B cell (primary cell): ENCODE measurements at regions not wholly inside any gene's neighbourhood (a gene's known extent, or its start where the extent isn't known, plus 50 kb on each side); places are given as distances from the start of the nearest gene placed in this dataset.

ENCODE experiments used
- ATAC-seq: fragments of 200-7000 bp; cut with Tn5 transposase; one replicate; pipeline ENCODE4 v1.10.0; 2021; ENCODE audit warnings: low read depth, mild to moderate bottlenecking, moderate number of reproducible peaks, moderate library complexity
- CTCF ChIA-PET: fragments of 350-600 bp; sonication (Branson Sonifier 250); formaldehyde crosslinking; loops from one replicate; lab custom pipeline; 2021; ENCODE audit warnings: antibody characterized with exemption, inconsistent platforms; lab: Charles Lee
- POLR2A ChIA-PET: fragments of 350-600 bp; sonication (Branson Sonifier 250); formaldehyde crosslinking; loops from one replicate; lab custom pipeline; 2021; ENCODE audit warnings: antibody characterized with exemption; lab: Charles Lee
- DNase-seq: peaks from one replicate; pipeline ENCODE4 v3.0.0; 2013
- H2AFZ ChIP-seq: 2 replicates; pipeline ENCODE4 v1.6.1; 2012; ENCODE audit warnings: mild to moderate bottlenecking, low read depth, low read length; ENCODE audit not compliant: insufficient read depth, poor library complexity, severe bottlenecking
- H3K27ac ChIP-seq, 2 donors: 1 replicate in 1 of 2; 2 replicates in 1 of 2; pipeline ENCODE4 v1.5.1; 2012 to 2013; ENCODE audit warnings: low read length in 2 of 2, mild to moderate bottlenecking in 2 of 2, moderate library complexity in 1 of 2
- H3K27me3 ChIP-seq, 4 experiments: fragments of 200-600 bp in 1 of 4; sonication (generic) in 1 of 4; replicated peaks in 1 of 4; 1 replicate in 2 of 4; 2 replicates in 2 of 4; pipeline versions ENCODE4 v1.6.1 to v1.7.0; 2013 to 2016; ENCODE audit warnings: low read length in 3 of 4, mild to moderate bottlenecking in 2 of 4, mixed read lengths in 1 of 4, moderate library complexity in 1 of 4; ENCODE audit not compliant: insufficient read depth in 4 of 4, control insufficient read depth in 3 of 4; ENCODE audit errors: control extremely low read depth in 1 of 4
- H3K36me3 ChIP-seq, 2 experiments: replicated peaks in 1 of 2; 1 replicate in 1 of 2; 2 replicates in 1 of 2; pipeline versions ENCODE4 v1.6.1 to v1.7.1; 2013; ENCODE audit warnings: low read length in 1 of 2; ENCODE audit not compliant: insufficient read depth in 2 of 2, control insufficient read depth in 1 of 2; ENCODE audit errors: control extremely low read depth in 1 of 2, extremely low read depth in 1 of 2
- H3K4me1 ChIP-seq, 2 donors: fragments of 200-600 bp in 1 of 2; sonication (generic) in 1 of 2; 1 replicate in 1 of 2; 2 replicates in 1 of 2; pipeline versions ENCODE4 v1.5.1 to v1.6.1; 2013 to 2017; ENCODE audit warnings: low read length in 2 of 2; ENCODE audit not compliant: control insufficient read depth in 2 of 2, insufficient read depth in 2 of 2
- H3K4me2 ChIP-seq: replicated peaks from 2 replicates; pipeline ENCODE3; 2012; ENCODE audit warnings: mild to moderate bottlenecking, low read depth, low read length; ENCODE audit not compliant: poor library complexity, severe bottlenecking
- H3K4me3 ChIP-seq, 5 experiments: fragments of 200-600 bp in 1 of 5; sonication (generic) in 1 of 5; 1 replicate in 3 of 5; 2 replicates in 2 of 5; pipeline versions ENCODE4 v1.5.1 to v1.7.0; 2011 to 2016; ENCODE audit warnings: low read length in 4 of 5, mild to moderate bottlenecking in 4 of 5, low read depth in 2 of 5, control low read depth in 1 of 5, moderate library complexity in 1 of 5; ENCODE audit not compliant: insufficient read depth in 1 of 5; ENCODE audit errors: control extremely low read depth in 1 of 5, extremely low read depth in 1 of 5
- H3K79me2 ChIP-seq: fragments of 200-600 bp; sonication (generic); one replicate; pipeline ENCODE4 v1.6.0; 2016; ENCODE audit warnings: low read length; ENCODE audit not compliant: control insufficient read depth, insufficient read depth
- H3K9ac ChIP-seq: fragments of 200-600 bp; sonication (generic); 2 replicates; pipeline ENCODE4 v1.6.1; 2017; ENCODE audit warnings: mild to moderate bottlenecking, low read length, moderate library complexity
- H3K9me3 ChIP-seq, 3 donors: one replicate each; pipeline versions ENCODE4 v1.6.1 to v1.7.1; 2013; ENCODE audit warnings: low read length in 2 of 3; ENCODE audit not compliant: control insufficient read depth in 2 of 3, insufficient read depth in 1 of 3; ENCODE audit errors: control extremely low read depth in 1 of 3
- H4K20me1 ChIP-seq: 2 replicates; pipeline ENCODE4 v1.6.0; 2012; ENCODE audit warnings: mild to moderate bottlenecking, low read length; ENCODE audit not compliant: insufficient read depth, control insufficient read depth, poor library complexity, severe bottlenecking
- H3K27ac Mint-ChIP-seq: one replicate; pipeline ENCODE4 v1.8.0; 2021; ENCODE audit warnings: mixed read lengths
- H3K27me3 Mint-ChIP-seq: one replicate; pipeline ENCODE4 v1.8.0; 2021; ENCODE audit warnings: mixed read lengths
- H3K4me1 Mint-ChIP-seq: one replicate; pipeline ENCODE4 v1.8.0; 2021; ENCODE audit warnings: mixed read lengths
- H3K4me3 Mint-ChIP-seq: one replicate; pipeline ENCODE4 v1.8.0; 2021; ENCODE audit warnings: mixed read lengths
- H3K9me3 Mint-ChIP-seq: one replicate; pipeline ENCODE4 v1.8.0; 2022; ENCODE audit warnings: mixed read lengths; ENCODE audit not compliant: insufficient read depth
- EZH2 ChIP-seq: IDR thresholded peaks from 2 replicates; pipeline ENCODE4 v1.6.1; 2012; ENCODE audit warnings: borderline replicate concordance, low read depth, mild to moderate bottlenecking, moderate library complexity, low read length; ENCODE audit not compliant: insufficient read depth, poor library complexity, severe bottlenecking
- WGBS: methylation state at CpG from one replicate; pipeline ENCODE4 v1.1.5; 2013; ENCODE audit warnings: missing lambda C conversion rate; ENCODE audit not compliant: insufficient coverage; 5-methylcytosine and 5-hydroxymethylcytosine counted together
- intact Hi-C: fragments of 100-400 bp; cut with micrococcal nuclease; formaldehyde crosslinking; loops from one replicate; pipeline ENCODE4 v1.10.0; 2022
- TF ChIP-seq, protein P1 (sequence below): fragments of 200-600 bp; IDR thresholded peaks from one replicate; pipeline ENCODE4 v1.8.0; 2022; ENCODE audit warnings: antibody characterized with exemption, mild to moderate bottlenecking

DNA sequence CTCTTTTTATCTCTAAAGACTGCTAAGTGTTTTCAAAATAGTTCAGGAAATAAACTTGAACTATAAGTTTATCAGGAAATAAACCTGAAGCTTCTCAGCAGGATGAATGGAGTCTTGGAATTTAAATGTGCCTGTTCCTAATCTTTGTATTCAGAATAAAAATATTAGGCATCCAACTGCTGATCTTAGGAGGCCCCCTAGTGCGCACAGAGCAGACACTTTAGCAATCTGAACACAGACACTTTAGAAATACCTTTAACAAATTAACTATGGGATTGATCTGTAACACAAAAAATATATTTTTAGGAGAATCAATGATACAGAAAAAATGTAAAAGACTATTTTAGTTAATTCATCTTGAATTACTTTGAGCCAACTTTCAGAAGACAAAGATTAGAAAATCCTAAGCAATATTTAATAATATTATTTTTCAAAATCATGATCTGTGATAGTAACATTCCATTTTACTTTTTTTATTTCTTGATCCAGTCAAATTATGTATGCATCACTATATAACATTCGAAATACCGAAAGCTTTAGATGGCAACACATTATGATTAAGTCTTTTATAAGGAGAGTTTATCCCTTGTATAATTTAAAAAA is 80.9 kb downstream of the SLC41A2 start:
- POLR2A ChIA-PET = no interaction called here
- H3K27ac ChIP-seq = no peak overlapping the region

DNA sequence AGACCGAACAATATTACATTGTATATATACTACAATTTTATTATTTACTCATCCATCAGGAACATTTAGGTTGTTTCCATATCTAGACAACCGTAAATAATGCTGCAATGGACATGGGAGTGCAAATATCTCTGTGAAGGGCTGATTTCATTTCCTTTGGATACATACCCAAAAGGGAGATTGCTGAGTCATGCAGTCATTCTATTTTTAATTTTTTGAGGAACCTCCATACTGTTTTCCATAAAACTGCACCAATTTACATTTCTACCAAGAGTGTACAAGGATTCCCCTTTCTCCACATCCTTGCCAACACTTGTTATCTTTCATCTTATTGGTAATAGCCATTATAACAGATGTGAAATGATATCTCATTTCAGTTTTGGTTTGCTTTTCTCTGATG is 84.7 kb downstream of the SLC41A2 start:
- no CpG with 5 or more reads among the region's 2 CpGs for WGBS
- ChIA-PET POLR2A (no interaction called here), CTCF (interaction anchor here (0.7 to 5.3 kb wide), 2 partner anchors 141 to 491 kb away, joined by 3 to 77 read pairs; no protein-coding TSS in a partner anchor)
- Mint-ChIP-seq H3K4me3 (no peak overlapping the region), H3K27me3 (no peaks in the 10 kb centered on the region), H3K9me3 (no peaks in the 10 kb centered on the region), H3K4me1 (peaks cover 8% of the 10 kb centered on the region), H3K27ac (no peak overlapping the region)
- Histone ChIP-seq H3K27ac (no peak overlapping the region), H3K79me2 (no peaks in the 10 kb centered on the region), H3K27me3 (no peaks in the 10 kb centered on the region), H3K36me3 (no peaks in the 10 kb centered on the region), H3K4me3 (no peak overlapping the region), H3K9me3 (no peaks in the 10 kb centered on the region), H3K4me1 (no peaks in the 10 kb centered on the region), H4K20me1 (no peaks in the 10 kb centered on the region), H3K4me2 (no peak overlapping the region), H2AFZ (no peak overlapping the region), H3K9ac (no peak overlapping the region)
- intact Hi-C loops = no loop called here
- DNase-seq = no peak
- TF ChIP-seq, protein P1, sequence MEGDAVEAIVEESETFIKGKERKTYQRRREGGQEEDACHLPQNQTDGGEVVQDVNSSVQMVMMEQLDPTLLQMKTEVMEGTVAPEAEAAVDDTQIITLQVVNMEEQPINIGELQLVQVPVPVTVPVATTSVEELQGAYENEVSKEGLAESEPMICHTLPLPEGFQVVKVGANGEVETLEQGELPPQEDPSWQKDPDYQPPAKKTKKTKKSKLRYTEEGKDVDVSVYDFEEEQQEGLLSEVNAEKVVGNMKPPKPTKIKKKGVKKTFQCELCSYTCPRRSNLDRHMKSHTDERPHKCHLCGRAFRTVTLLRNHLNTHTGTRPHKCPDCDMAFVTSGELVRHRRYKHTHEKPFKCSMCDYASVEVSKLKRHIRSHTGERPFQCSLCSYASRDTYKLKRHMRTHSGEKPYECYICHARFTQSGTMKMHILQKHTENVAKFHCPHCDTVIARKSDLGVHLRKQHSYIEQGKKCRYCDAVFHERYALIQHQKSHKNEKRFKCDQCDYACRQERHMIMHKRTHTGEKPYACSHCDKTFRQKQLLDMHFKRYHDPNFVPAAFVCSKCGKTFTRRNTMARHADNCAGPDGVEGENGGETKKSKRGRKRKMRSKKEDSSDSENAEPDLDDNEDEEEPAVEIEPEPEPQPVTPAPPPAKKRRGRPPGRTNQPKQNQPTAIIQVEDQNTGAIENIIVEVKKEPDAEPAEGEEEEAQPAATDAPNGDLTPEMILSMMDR = no peak
- TF ChIP-seq EZH2 = no peak
- no peak for ATAC-seq

More for the DNA sequence above, 80.9 kb downstream of the SLC41A2 start:
- WGBS = no CpG with 5 or more reads among the region's 3 CpGs
- H3K4me1 Mint-ChIP-seq = no peaks in the 10 kb centered on the region
- Histone ChIP-seq H3K79me2 (no peaks in the 10 kb centered on the region), H3K9me3 (no peaks in the 10 kb centered on the region), H3K4me3 (no peak overlapping the region), H2AFZ (no peak overlapping the region), H3K36me3 (no peaks in the 10 kb centered on the region), H3K9ac (no peak overlapping the region), H3K27me3 (no peaks in the 10 kb centered on the region), H4K20me1 (no peaks in the 10 kb centered on the region), H3K4me1 (no peaks in the 10 kb centered on the region), H3K4me2 (no peak overlapping the region)
- no peak overlapping the region for H3K4me3 Mint-ChIP-seq
- no peak for ATAC-seq
- TF ChIP-seq, protein P1 = peak; percentile 70
- TF ChIP-seq EZH2 = no peak
- intact Hi-C loops = loop anchor here (1.0 to 5.0 kb wide), 6 partner anchors 176 to 675 kb away; partner anchors contain the start of genes CHST11 and TXNRD1
- CTCF ChIA-PET = interaction anchor here (0.5 to 5.3 kb wide), 10 partner anchors 9 to 730 kb away, joined by 3 to 77 read pairs (median 4); partner anchors contain the start of gene CHST11
- peak; percentile 56 for DNase-seq
- no peaks in the 10 kb centered on the region for H3K27me3 Mint-ChIP-seq
- H3K9me3 Mint-ChIP-seq = no peaks in the 10 kb centered on the region
- no peak overlapping the region for H3K27ac Mint-ChIP-seq
